ENCODE measurements at regions not wholly inside any gene's neighbourhood (a gene's known extent, or its start where the extent isn't known, plus 50 kb on each side); places are given as distances from the start of the nearest gene placed in this dataset.

- TF ChIP-seq CTCF (conservative IDR thresholded peaks at IDR 0.05 in 1 of 2, IDR thresholded peaks at IDR 0.05 in 1 of 2; ENCODE audit: extremely low read depth in 1 of 2, insufficient read depth in 1 of 2, low read depth in 1 of 2, low read length in 2 of 2) = no peak
- TF ChIP-seq EZH2 (IDR thresholded peaks at IDR 0.05; ENCODE audit: borderline replicate concordance, low read length) = no peak
Observed at GRCh38 chr13:72427757-72428528, 299.5 kb downstream of the MZT1 start.

Data from mammary epithelial cell (primary cell).